ENCODE measurements at regions not wholly inside any gene's neighbourhood (a gene's known extent, or its start where the extent isn't known, plus 50 kb on each side); places are given as distances from the start of the nearest gene placed in this dataset.

- no peaks in the 10 kb centered on the region for H4K20me1 ChIP-seq (ENCODE audit: control insufficient read depth, insufficient read depth)
- intact Hi-C loops (cut with micrococcal nuclease; ENCODE audit: unreplicated experiment), result no loop called here
- in situ Hi-C loops (cut with MboI), result no loop called here
- no peak for FAIRE-seq
- H3K9ac ChIP-seq (ENCODE audit: control insufficient read depth, insufficient read depth, low read length), result no peak overlapping the region
- ATAC-seq, result no peak
- H2AFZ ChIP-seq (ENCODE audit: control insufficient read depth, low read depth, low read length), result no peak overlapping the region
- TF ChIP-seq PAX8 (IDR thresholded peaks at IDR 0.05) (no peak), NRF1 (conservative IDR thresholded peaks at IDR 0.05; ENCODE audit: low read depth, low read length) (no peak), CREM (IDR thresholded peaks at IDR 0.05; ENCODE audit: low read depth) (no peak), MEF2B (IDR thresholded peaks at IDR 0.05; ENCODE audit: partially characterized antibody, poor library complexity, severe bottlenecking) (no peak), SMARCA5 (IDR thresholded peaks at IDR 0.05) (no peak), MYC (IDR thresholded peaks at IDR 0.05; ENCODE audit: insufficient read depth, insufficient read length, insufficient replicate concordance, low read length, severe bottlenecking) (no peak)
- TF ChIP-seq, protein P1, sequence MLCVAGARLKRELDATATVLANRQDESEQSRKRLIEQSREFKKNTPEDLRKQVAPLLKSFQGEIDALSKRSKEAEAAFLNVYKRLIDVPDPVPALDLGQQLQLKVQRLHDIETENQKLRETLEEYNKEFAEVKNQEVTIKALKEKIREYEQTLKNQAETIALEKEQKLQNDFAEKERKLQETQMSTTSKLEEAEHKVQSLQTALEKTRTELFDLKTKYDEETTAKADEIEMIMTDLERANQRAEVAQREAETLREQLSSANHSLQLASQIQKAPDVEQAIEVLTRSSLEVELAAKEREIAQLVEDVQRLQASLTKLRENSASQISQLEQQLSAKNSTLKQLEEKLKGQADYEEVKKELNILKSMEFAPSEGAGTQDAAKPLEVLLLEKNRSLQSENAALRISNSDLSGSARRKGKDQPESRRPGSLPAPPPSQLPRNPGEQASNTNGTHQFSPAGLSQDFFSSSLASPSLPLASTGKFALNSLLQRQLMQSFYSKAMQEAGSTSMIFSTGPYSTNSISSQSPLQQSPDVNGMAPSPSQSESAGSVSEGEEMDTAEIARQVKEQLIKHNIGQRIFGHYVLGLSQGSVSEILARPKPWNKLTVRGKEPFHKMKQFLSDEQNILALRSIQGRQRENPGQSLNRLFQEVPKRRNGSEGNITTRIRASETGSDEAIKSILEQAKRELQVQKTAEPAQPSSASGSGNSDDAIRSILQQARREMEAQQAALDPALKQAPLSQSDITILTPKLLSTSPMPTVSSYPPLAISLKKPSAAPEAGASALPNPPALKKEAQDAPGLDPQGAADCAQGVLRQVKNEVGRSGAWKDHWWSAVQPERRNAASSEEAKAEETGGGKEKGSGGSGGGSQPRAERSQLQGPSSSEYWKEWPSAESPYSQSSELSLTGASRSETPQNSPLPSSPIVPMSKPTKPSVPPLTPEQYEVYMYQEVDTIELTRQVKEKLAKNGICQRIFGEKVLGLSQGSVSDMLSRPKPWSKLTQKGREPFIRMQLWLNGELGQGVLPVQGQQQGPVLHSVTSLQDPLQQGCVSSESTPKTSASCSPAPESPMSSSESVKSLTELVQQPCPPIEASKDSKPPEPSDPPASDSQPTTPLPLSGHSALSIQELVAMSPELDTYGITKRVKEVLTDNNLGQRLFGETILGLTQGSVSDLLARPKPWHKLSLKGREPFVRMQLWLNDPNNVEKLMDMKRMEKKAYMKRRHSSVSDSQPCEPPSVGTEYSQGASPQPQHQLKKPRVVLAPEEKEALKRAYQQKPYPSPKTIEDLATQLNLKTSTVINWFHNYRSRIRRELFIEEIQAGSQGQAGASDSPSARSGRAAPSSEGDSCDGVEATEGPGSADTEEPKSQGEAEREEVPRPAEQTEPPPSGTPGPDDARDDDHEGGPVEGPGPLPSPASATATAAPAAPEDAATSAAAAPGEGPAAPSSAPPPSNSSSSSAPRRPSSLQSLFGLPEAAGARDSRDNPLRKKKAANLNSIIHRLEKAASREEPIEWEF (IDR thresholded peaks at IDR 0.05; ENCODE audit: insufficient replicate concordance, low read depth, low read length), result no peak
- H3K27me3 ChIP-seq (replicated peaks in 1 of 2; ENCODE audit: control insufficient read depth in 2 of 2, insufficient read depth in 2 of 2, low read length in 1 of 2), result no peaks in the 10 kb centered on the region
- ChIA-PET CTCF (no interaction called here), RAD21 (ENCODE audit: unreplicated experiment) (no interaction called here), SMC1A (ENCODE audit: uncharacterized antibody, unreplicated experiment) (no interaction called here), POLR2A (no interaction called here)
- no peak overlapping the region for H3K4me3 ChIP-seq
- no TSS peak for BruUV-seq (replicated peaks)
- H3K9me3 ChIP-seq (replicated peaks; ENCODE audit: control insufficient read depth, insufficient read depth, low read length), result no peaks in the 10 kb centered on the region
- no peaks in the 10 kb centered on the region for H3K4me1 ChIP-seq (ENCODE audit: control insufficient read depth, insufficient read depth, low read length)
- H3K4me2 ChIP-seq (ENCODE audit: control insufficient read depth, insufficient read depth), result no peak overlapping the region
- no peaks in the 10 kb centered on the region for H3K36me3 ChIP-seq (ENCODE audit: control insufficient read depth in 2 of 2, insufficient read depth in 2 of 2, low read length in 1 of 2)
- no peak overlapping the region for H3K27ac ChIP-seq (ENCODE audit: control insufficient read depth, insufficient read depth)
- DNase-seq (ENCODE audit: low read depth, low spot score), result no peak
- whole genome bisulfite sequencing (ENCODE audit: insufficient coverage, insufficient replicate concordance, low lambda C conversion rate, missing lambda C conversion rate), result 48% methylated on average over 2 of the region's 2 CpGs
- H3K79me2 ChIP-seq (ENCODE audit: control insufficient read depth, insufficient read depth, low read length), result no peaks in the 10 kb centered on the region
These were observed 470.4 kb upstream of the B3GALT2 start for GRCh38 chr1:193656841-193657240.
